HEK293T (cell line): ENCODE measurements at regions not wholly inside any gene's neighbourhood (a gene's known extent, or its start where the extent isn't known, plus 50 kb on each side); places are given as distances from the start of the nearest gene placed in this dataset.

ENCODE experiments used
- BHLHE40 ChIP-seq: fragments of 450-650 bp; IDR thresholded peaks from 2 replicates; pipeline ENCODE4 v1.6.1; 2016; ENCODE audit warnings: mild to moderate bottlenecking, moderate library complexity, borderline replicate concordance
- CTBP1 ChIP-seq: fragments of 450-650 bp; IDR thresholded peaks from 2 replicates; pipeline ENCODE4 v1.6.1; 2016; ENCODE audit warnings: borderline replicate concordance
- FOXK2 ChIP-seq: fragments of 450-650 bp; IDR thresholded peaks from 2 replicates; pipeline ENCODE4 v1.6.1; 2016; ENCODE audit warnings: mild to moderate bottlenecking
- HDGF ChIP-seq: fragments of 450-650 bp; IDR thresholded peaks from 2 replicates; pipeline ENCODE4 v1.6.1; 2017; ENCODE audit warnings: antibody characterized with exemption, borderline replicate concordance
- L3MBTL2 ChIP-seq: fragments of 450-650 bp; conservative IDR thresholded peaks from 2 replicates; pipeline ENCODE4 v1.6.1; 2016; ENCODE audit warnings: mild to moderate bottlenecking
- SP1 ChIP-seq: fragments of 450-650 bp; IDR thresholded peaks from 2 replicates; pipeline ENCODE4 v1.6.1; 2017
- SUZ12 ChIP-seq: fragments of 450-650 bp; IDR thresholded peaks from 2 replicates; pipeline ENCODE4 v1.6.1; 2016; ENCODE audit warnings: mild to moderate bottlenecking
- ZNF384 ChIP-seq: fragments of 450-650 bp; IDR thresholded peaks from 2 replicates; pipeline ENCODE4 v1.6.1; 2016
- TF ChIP-seq, protein P1 (sequence below): fragments of 450-650 bp; IDR thresholded peaks from 2 replicates; pipeline ENCODE4 v1.6.1; 2016

DNA sequence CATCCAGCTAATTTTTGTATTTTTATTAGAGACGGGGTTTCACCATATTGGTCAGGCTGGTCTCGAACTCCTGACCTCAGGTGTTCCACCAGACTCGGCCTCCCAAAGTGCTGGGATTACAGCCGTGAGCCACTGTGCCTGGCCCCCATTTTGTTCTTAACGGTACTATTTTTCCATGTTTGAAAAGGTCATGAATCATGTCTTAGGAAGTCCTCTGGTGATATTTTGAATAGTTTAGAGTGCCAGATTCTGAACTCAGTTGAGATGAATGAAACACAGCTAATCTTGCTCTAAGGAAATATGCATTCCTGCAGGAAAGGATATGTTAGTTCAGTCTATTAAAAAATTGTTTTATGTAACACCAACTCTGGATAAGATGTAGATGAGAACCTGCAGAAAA lies 62.6 kb upstream of the ATP2B4 start:
- TF ChIP-seq FOXK2 (no peak), BHLHE40 (no peak), SP1 (no peak), CTBP1 (no peak), HDGF (no peak), SUZ12 (no peak), L3MBTL2 (no peak), ZNF384 (no peak)
- TF ChIP-seq, protein P1, sequence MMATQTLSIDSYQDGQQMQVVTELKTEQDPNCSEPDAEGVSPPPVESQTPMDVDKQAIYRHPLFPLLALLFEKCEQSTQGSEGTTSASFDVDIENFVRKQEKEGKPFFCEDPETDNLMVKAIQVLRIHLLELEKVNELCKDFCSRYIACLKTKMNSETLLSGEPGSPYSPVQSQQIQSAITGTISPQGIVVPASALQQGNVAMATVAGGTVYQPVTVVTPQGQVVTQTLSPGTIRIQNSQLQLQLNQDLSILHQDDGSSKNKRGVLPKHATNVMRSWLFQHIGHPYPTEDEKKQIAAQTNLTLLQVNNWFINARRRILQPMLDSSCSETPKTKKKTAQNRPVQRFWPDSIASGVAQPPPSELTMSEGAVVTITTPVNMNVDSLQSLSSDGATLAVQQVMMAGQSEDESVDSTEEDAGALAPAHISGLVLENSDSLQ, result no peak
